Duodenal mucosa (tissue), 2 donors: ENCODE measurements at regions not wholly inside any gene's neighbourhood (a gene's known extent, or its start where the extent isn't known, plus 50 kb on each side); places are given as distances from the start of the nearest gene placed in this dataset.

ENCODE experiments used
- H3K27ac ChIP-seq: one replicate; pipeline ENCODE4 v1.7.0; 2013; ENCODE audit warnings: low read depth, low read length
- H3K27me3 ChIP-seq, 2 donors: one replicate each; pipeline ENCODE4 v1.7.0; 2013; ENCODE audit warnings: low read length in 2 of 2, control low read depth in 1 of 2; ENCODE audit not compliant: insufficient read depth in 2 of 2, control insufficient read depth in 1 of 2
- H3K36me3 ChIP-seq, 2 donors: one replicate each; pipeline ENCODE4 v1.7.0; 2013; ENCODE audit warnings: low read length in 2 of 2, control low read depth in 1 of 2; ENCODE audit not compliant: insufficient read depth in 2 of 2, control insufficient read depth in 1 of 2
- H3K4me1 ChIP-seq, 2 donors: one replicate each; pipeline ENCODE4 v1.7.0; 2013; ENCODE audit warnings: low read length in 2 of 2, control low read depth in 1 of 2; ENCODE audit not compliant: insufficient read depth in 2 of 2, control insufficient read depth in 1 of 2
- H3K4me3 ChIP-seq, 2 donors: one replicate each; pipeline ENCODE4 v1.7.0; 2013; ENCODE audit warnings: low read length in 2 of 2, low read depth in 1 of 2
- H3K9ac ChIP-seq, 2 donors: one replicate each; pipeline ENCODE4 v1.7.0; 2013; ENCODE audit warnings: low read length in 2 of 2, low read depth in 1 of 2
- H3K9me3 ChIP-seq, 2 donors: one replicate each; pipeline ENCODE4 v1.7.0; 2013; ENCODE audit warnings: low read length in 2 of 2, control low read depth in 1 of 2; ENCODE audit not compliant: control insufficient read depth in 1 of 2

GRCh38 chr9:86557918-86558317 is 203.7 kb upstream of the TUT7 start:
- H3K9me3 ChIP-seq: no peaks in the 10 kb centered on the region

GRCh38 chr9:86557063-86557766 is 203.0 kb upstream of the TUT7 start:
- no peaks in the 10 kb centered on the region for H3K9me3 ChIP-seq
- no peak overlapping the region for H3K9ac ChIP-seq
- no peaks in the 10 kb centered on the region for H3K4me1 ChIP-seq
- H3K27me3 ChIP-seq: no peaks in the 10 kb centered on the region
- H3K27ac ChIP-seq: no peak overlapping the region
- no peak overlapping the region for H3K4me3 ChIP-seq
- H3K36me3 ChIP-seq: no peaks in the 10 kb centered on the region

More at GRCh38 chr9:86557918-86558317, 203.7 kb upstream of the TUT7 start:
- no peak overlapping the region for H3K27ac ChIP-seq
- no peaks in the 10 kb centered on the region for H3K27me3 ChIP-seq
- no peaks in the 10 kb centered on the region for H3K4me1 ChIP-seq
- no peak overlapping the region for H3K9ac ChIP-seq
- H3K36me3 ChIP-seq: no peaks in the 10 kb centered on the region
- no peak overlapping the region for H3K4me3 ChIP-seq

- Histone ChIP-seq H3K27me3 (no peaks in the 10 kb centered on the region), H3K36me3 (no peaks in the 10 kb centered on the region), H3K4me3 (no peak overlapping the region), H3K9me3 (no peaks in the 10 kb centered on the region), H3K4me1 (no peaks in the 10 kb centered on the region), H3K27ac (no peak overlapping the region), H3K9ac (no peak overlapping the region)
These were observed 201.5 kb upstream of the TUT7 start for GRCh38 chr9:86555661-86556060.

- Histone ChIP-seq H3K4me3 (no peak overlapping the region), H3K4me1 (no peaks in the 10 kb centered on the region), H3K9me3 (no peaks in the 10 kb centered on the region), H3K27ac (no peak overlapping the region), H3K9ac (no peak overlapping the region), H3K36me3 (no peaks in the 10 kb centered on the region), H3K27me3 (peaks cover 0 to 6% of the 10 kb centered on the region in 2 donors)
These were observed 196.2 kb upstream of the TUT7 start for GRCh38 chr9:86550401-86550800.

- Histone ChIP-seq H3K9me3 (no peaks in the 10 kb centered on the region), H3K27ac (no peak overlapping the region), H3K36me3 (no peaks in the 10 kb centered on the region), H3K4me1 (no peaks in the 10 kb centered on the region), H3K4me3 (no peak overlapping the region), H3K27me3 (peaks cover 0 to 6% of the 10 kb centered on the region in 2 donors), H3K9ac (no peak overlapping the region)
These were observed 195.7 kb upstream of the TUT7 start for GRCh38 chr9:86549920-86550319.

GRCh38 chr9:86549401-86549811 is 195.2 kb upstream of the TUT7 start:
- H3K27ac ChIP-seq: no peak overlapping the region
- no peaks in the 10 kb centered on the region for H3K9me3 ChIP-seq
- H3K27me3 ChIP-seq: peaks cover 0 to 6% of the 10 kb centered on the region in 2 donors
- no peak overlapping the region for H3K4me3 ChIP-seq
- no peak overlapping the region for H3K9ac ChIP-seq
- no peaks in the 10 kb centered on the region for H3K4me1 ChIP-seq
- no peaks in the 10 kb centered on the region for H3K36me3 ChIP-seq

- no peaks in the 10 kb centered on the region for H3K36me3 ChIP-seq
- no peaks in the 10 kb centered on the region for H3K4me1 ChIP-seq
- no peak overlapping the region for H3K9ac ChIP-seq
- peaks cover 0 to 6% of the 10 kb centered on the region in 2 donors for H3K27me3 ChIP-seq
- no peak overlapping the region for H3K27ac ChIP-seq
- no peaks in the 10 kb centered on the region for H3K9me3 ChIP-seq
- no peak overlapping the region for H3K4me3 ChIP-seq
These were observed 194.0 kb upstream of the TUT7 start for GRCh38 chr9:86548220-86548619.

GRCh38 chr9:86547571-86547970 is 193.4 kb upstream of the TUT7 start:
- Histone ChIP-seq H3K4me1 (no peaks in the 10 kb centered on the region), H3K9me3 (no peaks in the 10 kb centered on the region), H3K27ac (no peak overlapping the region), H3K4me3 (no peak overlapping the region), H3K9ac (no peak overlapping the region), H3K27me3 (peaks cover 0 to 6% of the 10 kb centered on the region in 2 donors), H3K36me3 (no peaks in the 10 kb centered on the region)

GRCh38 chr9:86546712-86547111 is 192.5 kb upstream of the TUT7 start:
- Histone ChIP-seq H3K36me3 (no peaks in the 10 kb centered on the region), H3K4me3 (no peak overlapping the region), H3K9ac (no peak overlapping the region), H3K9me3 (no peaks in the 10 kb centered on the region), H3K27me3 (peaks cover 0 to 6% of the 10 kb centered on the region in 2 donors), H3K27ac (no peak overlapping the region), H3K4me1 (no peaks in the 10 kb centered on the region)

GRCh38 chr9:86545090-86545489 is 190.9 kb upstream of the TUT7 start:
- H3K9ac ChIP-seq: no peak overlapping the region
- H3K36me3 ChIP-seq: no peaks in the 10 kb centered on the region
- H3K4me3 ChIP-seq: no peak overlapping the region
- no peaks in the 10 kb centered on the region for H3K4me1 ChIP-seq
- H3K9me3 ChIP-seq: no peaks in the 10 kb centered on the region
- H3K27me3 ChIP-seq: peaks cover 0 to 6% of the 10 kb centered on the region in 2 donors
- H3K27ac ChIP-seq: no peak overlapping the region
